ENCODE measurements at regions not wholly inside any gene's neighbourhood (a gene's known extent, or its start where the extent isn't known, plus 50 kb on each side); places are given as distances from the start of the nearest gene placed in this dataset.

DNA sequence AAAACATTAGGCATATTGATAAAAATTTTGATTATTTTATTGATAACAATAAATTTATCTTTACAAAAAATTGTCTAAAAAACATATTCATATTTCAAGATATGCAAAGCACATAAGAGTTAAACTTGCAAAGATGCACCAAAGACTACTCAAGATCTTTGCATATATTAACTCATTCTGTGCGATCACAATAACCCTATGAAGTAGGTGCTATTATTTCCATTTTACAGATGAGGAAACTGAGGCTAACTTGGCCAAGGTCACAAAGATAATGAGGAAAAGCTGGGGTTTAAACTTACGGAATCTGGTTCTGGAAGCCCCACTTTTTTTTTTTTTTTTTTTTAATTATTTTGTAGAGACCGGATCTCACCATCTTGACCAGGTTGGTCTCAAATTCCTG lies 94.4 kb upstream of the SERTAD2 start:
- Histone ChIP-seq H3K9ac (ENCODE audit: insufficient read depth, low read length) (no peak overlapping the region), H2AFZ (ENCODE audit: low read length) (no peak overlapping the region), H4K20me1 (ENCODE audit: control insufficient read depth, extremely low read depth, insufficient read depth, low read length) (no peaks in the 10 kb centered on the region), H3K4me3 (replicated peaks in 1 of 4; ENCODE audit: control extremely low read depth in 1 of 4, insufficient read depth in 1 of 4, low read depth in 3 of 4, low read length in 4 of 4) (peak overlapping the region in 1 of 4 experiments; percentile 91), H3K27ac (ENCODE audit: insufficient read depth, low read length) (no peak overlapping the region), H3K4me2 (ENCODE audit: extremely low read depth, insufficient read depth, low read length) (peak overlapping the region; percentile 63), H3K36me3 (ENCODE audit: control insufficient read depth, insufficient read depth, low read length) (no peaks in the 10 kb centered on the region), H3K27me3 (ENCODE audit: control insufficient read depth, insufficient read depth, low read length) (no peaks in the 10 kb centered on the region), H3K9me3 (ENCODE audit: control insufficient read depth, insufficient read depth, low read depth, low read length) (no peaks in the 10 kb centered on the region), H3K4me1 (ENCODE audit: control insufficient read depth, extremely low read depth, insufficient read depth, low read length) (peaks cover 2% of the 10 kb centered on the region), H3K79me2 (ENCODE audit: control insufficient read depth, insufficient read depth, low read length) (peaks cover 3% of the 10 kb centered on the region)
- DNase-seq (ENCODE audit: low read depth in 2 of 2) = no peak
- TF ChIP-seq EZH2 (IDR thresholded peaks at IDR 0.05; ENCODE audit: low read length, missing control alignments) = no peak
- no peak for TF ChIP-seq CTCF (conservative IDR thresholded peaks at IDR 0.05 in 1 of 2, IDR thresholded peaks at IDR 0.05 in 1 of 2; ENCODE audit: low read depth in 1 of 2, low read length in 2 of 2)

- peak overlapping the region; percentile 39 to 91 (median 88) for H3K4me3 ChIP-seq (replicated peaks in 1 of 4; ENCODE audit: control extremely low read depth in 1 of 4, insufficient read depth in 1 of 4, low read depth in 3 of 4, low read length in 4 of 4)
- H4K20me1 ChIP-seq (ENCODE audit: control insufficient read depth, extremely low read depth, insufficient read depth, low read length) = no peaks in the 10 kb centered on the region
- H3K27me3 ChIP-seq (ENCODE audit: control insufficient read depth, insufficient read depth, low read length) = no peaks in the 10 kb centered on the region
- H3K79me2 ChIP-seq (ENCODE audit: control insufficient read depth, insufficient read depth, low read length) = peaks cover 3% of the 10 kb centered on the region
- peaks cover 2% of the 10 kb centered on the region for H3K4me1 ChIP-seq (ENCODE audit: control insufficient read depth, extremely low read depth, insufficient read depth, low read length)
- H3K36me3 ChIP-seq (ENCODE audit: control insufficient read depth, insufficient read depth, low read length) = no peaks in the 10 kb centered on the region
- no peak overlapping the region for H3K27ac ChIP-seq (ENCODE audit: insufficient read depth, low read length)
- no peak for TF ChIP-seq EZH2 (IDR thresholded peaks at IDR 0.05; ENCODE audit: low read length, missing control alignments)
- TF ChIP-seq CTCF (conservative IDR thresholded peaks at IDR 0.05 in 1 of 2, IDR thresholded peaks at IDR 0.05 in 1 of 2; ENCODE audit: low read depth in 1 of 2, low read length in 2 of 2) = no peak
- DNase-seq (ENCODE audit: low read depth in 2 of 2) = no peak
- peak overlapping the region; percentile 63 for H3K4me2 ChIP-seq (ENCODE audit: extremely low read depth, insufficient read depth, low read length)
- peak overlapping the region; percentile 47 for H2AFZ ChIP-seq (ENCODE audit: low read length)
- no peak overlapping the region for H3K9ac ChIP-seq (ENCODE audit: insufficient read depth, low read length)
- no peaks in the 10 kb centered on the region for H3K9me3 ChIP-seq (ENCODE audit: control insufficient read depth, insufficient read depth, low read depth, low read length)
Observed at GRCh38 chr2:64748561-64748960, 94.8 kb upstream of the SERTAD2 start.

- Histone ChIP-seq H3K9ac (ENCODE audit: insufficient read depth, low read length) (no peak overlapping the region), H2AFZ (ENCODE audit: low read length) (no peak overlapping the region), H3K9me3 (ENCODE audit: control insufficient read depth, insufficient read depth, low read depth, low read length) (no peaks in the 10 kb centered on the region), H3K4me1 (ENCODE audit: control insufficient read depth, extremely low read depth, insufficient read depth, low read length) (peaks cover 2% of the 10 kb centered on the region), H3K27me3 (ENCODE audit: control insufficient read depth, insufficient read depth, low read length) (no peaks in the 10 kb centered on the region), H3K27ac (ENCODE audit: insufficient read depth, low read length) (peak overlapping the region; percentile 88), H3K36me3 (ENCODE audit: control insufficient read depth, insufficient read depth, low read length) (no peaks in the 10 kb centered on the region), H3K4me2 (ENCODE audit: extremely low read depth, insufficient read depth, low read length) (peak overlapping the region; percentile 84), H3K79me2 (ENCODE audit: control insufficient read depth, insufficient read depth, low read length) (peaks cover 3% of the 10 kb centered on the region), H3K4me3 (replicated peaks in 1 of 4; ENCODE audit: control extremely low read depth in 1 of 4, insufficient read depth in 1 of 4, low read depth in 3 of 4, low read length in 4 of 4) (peak overlapping the region; percentile 70 to 91 (median 88)), H4K20me1 (ENCODE audit: control insufficient read depth, extremely low read depth, insufficient read depth, low read length) (no peaks in the 10 kb centered on the region)
- no peak for TF ChIP-seq EZH2 (IDR thresholded peaks at IDR 0.05; ENCODE audit: low read length, missing control alignments)
- TF ChIP-seq CTCF (conservative IDR thresholded peaks at IDR 0.05 in 1 of 2, IDR thresholded peaks at IDR 0.05 in 1 of 2; ENCODE audit: low read depth in 1 of 2, low read length in 2 of 2) = no peak
- no peak for DNase-seq (ENCODE audit: low read depth in 2 of 2)
Observed at GRCh38 chr2:64749446-64749845, 95.7 kb upstream of the SERTAD2 start.

Data from fibroblast of lung (primary cell).